HFF-Myc (cell line): ENCODE measurements at regions not wholly inside any gene's neighbourhood (a gene's known extent, or its start where the extent isn't known, plus 50 kb on each side); places are given as distances from the start of the nearest gene placed in this dataset.

Source experiments
- DNase-seq: peaks from one replicate; pipeline ENCODE4 v3.0.0-alpha.2; 2011; ENCODE audit warnings: low read depth; ENCODE audit errors: extremely low read depth
- H3K4me3 ChIP-seq: replicated peaks from 2 replicates; pipeline ENCODE4 v1.5.1; 2011; ENCODE audit warnings: low read depth, mild to moderate bottlenecking, control low read depth, low read length
- TF ChIP-seq, protein P1 (sequence below): IDR thresholded peaks from 2 replicates; pipeline ENCODE4 v1.5.1; 2012; ENCODE audit warnings: mild to moderate bottlenecking, low read depth, low read length, control low read depth; ENCODE audit errors: missing control alignments

GRCh38 chr9:80223897-80224296, 652.1 kb downstream of the TLE4 start:
- no peak for DNase-seq
- no peak overlapping the region for H3K4me3 ChIP-seq
- TF ChIP-seq, protein P1, sequence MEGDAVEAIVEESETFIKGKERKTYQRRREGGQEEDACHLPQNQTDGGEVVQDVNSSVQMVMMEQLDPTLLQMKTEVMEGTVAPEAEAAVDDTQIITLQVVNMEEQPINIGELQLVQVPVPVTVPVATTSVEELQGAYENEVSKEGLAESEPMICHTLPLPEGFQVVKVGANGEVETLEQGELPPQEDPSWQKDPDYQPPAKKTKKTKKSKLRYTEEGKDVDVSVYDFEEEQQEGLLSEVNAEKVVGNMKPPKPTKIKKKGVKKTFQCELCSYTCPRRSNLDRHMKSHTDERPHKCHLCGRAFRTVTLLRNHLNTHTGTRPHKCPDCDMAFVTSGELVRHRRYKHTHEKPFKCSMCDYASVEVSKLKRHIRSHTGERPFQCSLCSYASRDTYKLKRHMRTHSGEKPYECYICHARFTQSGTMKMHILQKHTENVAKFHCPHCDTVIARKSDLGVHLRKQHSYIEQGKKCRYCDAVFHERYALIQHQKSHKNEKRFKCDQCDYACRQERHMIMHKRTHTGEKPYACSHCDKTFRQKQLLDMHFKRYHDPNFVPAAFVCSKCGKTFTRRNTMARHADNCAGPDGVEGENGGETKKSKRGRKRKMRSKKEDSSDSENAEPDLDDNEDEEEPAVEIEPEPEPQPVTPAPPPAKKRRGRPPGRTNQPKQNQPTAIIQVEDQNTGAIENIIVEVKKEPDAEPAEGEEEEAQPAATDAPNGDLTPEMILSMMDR = no peak

GRCh38 chr9:80222466-80223169, 650.9 kb downstream of the TLE4 start:
- no peak for DNase-seq
- H3K4me3 ChIP-seq = no peak overlapping the region
- TF ChIP-seq, protein P1 = no peak

GRCh38 chr9:80218328-80218727, 646.6 kb downstream of the TLE4 start:
- no peak overlapping the region for H3K4me3 ChIP-seq
- TF ChIP-seq, protein P1 = no peak

DNA sequence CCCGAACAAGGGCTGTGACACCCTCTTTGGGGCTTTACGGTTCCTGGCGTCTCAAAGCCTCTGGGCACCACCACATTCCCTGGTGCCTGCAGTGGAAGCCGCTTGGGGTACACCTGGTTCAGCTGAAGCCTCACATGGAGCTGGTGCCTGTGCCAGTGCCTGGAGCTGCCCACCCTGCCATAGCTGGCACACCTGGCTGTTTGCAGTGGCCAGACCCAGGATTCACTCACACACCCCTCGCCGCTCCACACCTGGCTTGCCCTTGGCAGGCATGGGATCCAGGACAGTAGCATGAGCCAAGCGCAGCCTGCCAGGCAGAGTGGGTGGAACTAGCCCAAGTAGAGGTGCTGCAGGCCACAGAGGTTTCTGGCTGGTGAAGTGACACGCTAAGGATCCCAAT, 641.8 kb downstream of the TLE4 start:
- DNase-seq = no peak

More at GRCh38 chr9:80218328-80218727, 646.6 kb downstream of the TLE4 start:
- DNase-seq = no peak

DNA sequence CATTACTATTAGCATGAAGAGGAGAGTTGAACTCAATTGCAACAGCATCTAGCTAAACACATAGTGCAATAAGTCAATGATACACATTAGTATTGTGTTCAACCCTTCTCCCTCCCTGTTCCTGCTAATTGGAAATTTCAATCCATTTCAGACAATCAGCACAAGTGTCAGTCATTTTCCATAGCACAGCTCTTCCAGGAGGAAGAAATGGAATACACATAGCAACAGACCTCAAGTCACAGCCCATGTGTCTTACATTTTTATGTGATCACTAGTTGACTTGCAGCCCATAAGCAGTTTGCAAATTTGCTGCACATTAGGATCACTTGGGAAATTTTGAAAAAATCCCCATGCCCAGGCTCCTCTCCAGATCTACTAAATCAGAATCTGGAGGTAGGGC, 636.9 kb downstream of the TLE4 start:
- TF ChIP-seq, protein P1 = no peak
- no peak overlapping the region for H3K4me3 ChIP-seq
- DNase-seq = no peak

More for the DNA sequence above, 641.8 kb downstream of the TLE4 start:
- TF ChIP-seq, protein P1 = no peak
- no peak overlapping the region for H3K4me3 ChIP-seq

DNA sequence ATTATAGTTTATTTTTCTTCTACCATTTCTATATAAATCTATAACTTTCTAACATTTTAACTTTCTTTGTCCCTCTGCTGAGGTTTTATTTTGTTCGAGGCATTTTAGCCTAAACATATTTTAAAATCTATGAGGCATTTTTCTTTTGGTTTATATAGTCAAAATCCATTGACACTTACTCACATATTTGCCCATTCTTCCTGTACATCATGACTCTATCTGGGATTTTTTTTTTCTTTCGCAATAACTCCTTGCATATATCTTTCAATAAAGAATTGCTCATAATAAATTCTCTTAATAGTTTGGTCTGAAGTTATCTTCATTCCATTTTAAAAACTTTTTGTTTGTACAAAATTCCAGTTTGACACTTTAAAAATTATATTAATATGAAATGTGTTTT, 632.3 kb downstream of the TLE4 start:
- DNase-seq = no peak
- TF ChIP-seq, protein P1 = no peak
- H3K4me3 ChIP-seq = no peak overlapping the region

DNA sequence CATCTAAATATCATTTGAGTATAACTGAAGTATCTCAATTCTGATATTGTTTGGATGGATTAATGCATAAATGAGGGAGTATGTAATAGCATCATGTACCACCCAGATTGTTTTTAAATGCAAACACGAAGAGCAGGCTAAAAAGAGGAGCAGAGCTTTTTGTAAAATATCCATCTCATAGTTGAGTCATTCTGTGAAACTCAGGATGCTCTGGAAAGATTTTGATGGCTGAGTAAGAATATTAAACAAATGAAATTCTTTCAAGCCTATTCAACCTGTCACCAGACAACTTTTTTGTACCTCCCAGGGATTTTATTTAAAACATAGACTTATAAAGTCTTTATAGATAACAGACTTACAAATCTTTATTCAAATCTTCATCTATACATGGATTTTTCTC, 625.9 kb downstream of the TLE4 start:
- DNase-seq = no peak
- no peak overlapping the region for H3K4me3 ChIP-seq
- TF ChIP-seq, protein P1 = no peak
